Mucosa of stomach (tissue), 1 donor: ENCODE measurements at regions not wholly inside any gene's neighbourhood (a gene's known extent, or its start where the extent isn't known, plus 50 kb on each side); places are given as distances from the start of the nearest gene placed in this dataset.

Experiments used
- H3K27me3 ChIP-seq: one replicate; pipeline ENCODE4 v1.7.0; 2013; ENCODE audit warnings: mild to moderate bottlenecking, low read length; ENCODE audit not compliant: control insufficient read depth, insufficient read depth
- H3K36me3 ChIP-seq: one replicate; pipeline ENCODE4 v1.7.0; 2013; ENCODE audit warnings: low read length; ENCODE audit not compliant: control insufficient read depth, insufficient read depth
- H3K4me1 ChIP-seq: one replicate; pipeline ENCODE4 v1.7.0; 2013; ENCODE audit warnings: mild to moderate bottlenecking, low read length; ENCODE audit not compliant: control insufficient read depth, insufficient read depth
- H3K4me3 ChIP-seq: one replicate; pipeline ENCODE4 v1.7.0; 2013; ENCODE audit warnings: low read length
- H3K9ac ChIP-seq: one replicate; pipeline ENCODE4 v1.7.0; 2013; ENCODE audit warnings: mild to moderate bottlenecking, low read length, moderate library complexity
- H3K9me3 ChIP-seq: one replicate; pipeline ENCODE4 v1.7.0; 2013; ENCODE audit warnings: mild to moderate bottlenecking, low read length, moderate library complexity; ENCODE audit not compliant: control insufficient read depth
- donor health status: Pancreatic carcinoma.

GRCh38 chr18:22343613-22344012, 74.1 kb downstream of the CTAGE1 start:
- peaks cover 5% of the 10 kb centered on the region for H3K27me3 ChIP-seq
- H3K9ac ChIP-seq, result no peak overlapping the region
- H3K9me3 ChIP-seq, result no peaks in the 10 kb centered on the region
- H3K4me3 ChIP-seq, result no peak overlapping the region
- no peaks in the 10 kb centered on the region for H3K36me3 ChIP-seq
- H3K4me1 ChIP-seq, result peaks cover 45% of the 10 kb centered on the region

- H3K9me3 ChIP-seq, result no peaks in the 10 kb centered on the region
- H3K4me3 ChIP-seq, result no peak overlapping the region
- no peaks in the 10 kb centered on the region for H3K36me3 ChIP-seq
- no peaks in the 10 kb centered on the region for H3K27me3 ChIP-seq
- H3K9ac ChIP-seq, result no peak overlapping the region
- H3K4me1 ChIP-seq, result peaks cover 38% of the 10 kb centered on the region
These were observed 75.1 kb downstream of the CTAGE1 start for GRCh38 chr18:22342625-22343024.

GRCh38 chr18:22340331-22340730, 77.4 kb downstream of the CTAGE1 start:
- Histone ChIP-seq H3K27me3 (no peaks in the 10 kb centered on the region), H3K36me3 (no peaks in the 10 kb centered on the region), H3K4me1 (peaks cover 28% of the 10 kb centered on the region)

GRCh38 chr18:22339913-22340312, 77.8 kb downstream of the CTAGE1 start:
- Histone ChIP-seq H3K4me1 (peaks cover 25% of the 10 kb centered on the region), H3K36me3 (no peaks in the 10 kb centered on the region), H3K4me3 (no peak overlapping the region), H3K9ac (no peak overlapping the region), H3K9me3 (no peaks in the 10 kb centered on the region), H3K27me3 (no peaks in the 10 kb centered on the region)

More at GRCh38 chr18:22340331-22340730, 77.4 kb downstream of the CTAGE1 start:
- Histone ChIP-seq H3K9ac (no peak overlapping the region), H3K9me3 (no peaks in the 10 kb centered on the region), H3K4me3 (no peak overlapping the region)

- Histone ChIP-seq H3K4me1 (peaks cover 25% of the 10 kb centered on the region), H3K9me3 (no peaks in the 10 kb centered on the region), H3K27me3 (no peaks in the 10 kb centered on the region), H3K4me3 (no peak overlapping the region), H3K36me3 (no peaks in the 10 kb centered on the region), H3K9ac (no peak overlapping the region)
These were observed 79.9 kb downstream of the CTAGE1 start for GRCh38 chr18:22337833-22338232.

- no peak overlapping the region for H3K4me3 ChIP-seq
- H3K36me3 ChIP-seq, result no peaks in the 10 kb centered on the region
- peaks cover 24% of the 10 kb centered on the region for H3K4me1 ChIP-seq
- H3K9me3 ChIP-seq, result no peaks in the 10 kb centered on the region
- H3K9ac ChIP-seq, result no peak overlapping the region
- no peaks in the 10 kb centered on the region for H3K27me3 ChIP-seq
These were observed 80.4 kb downstream of the CTAGE1 start for GRCh38 chr18:22337306-22337705.

GRCh38 chr18:22336406-22336805, 81.3 kb downstream of the CTAGE1 start:
- Histone ChIP-seq H3K9me3 (no peaks in the 10 kb centered on the region), H3K36me3 (no peaks in the 10 kb centered on the region), H3K4me3 (no peak overlapping the region), H3K9ac (peak overlapping the region; percentile 82), H3K4me1 (peaks cover 20% of the 10 kb centered on the region), H3K27me3 (no peaks in the 10 kb centered on the region)

- peak overlapping the region; percentile 62 for H3K4me3 ChIP-seq
- no peaks in the 10 kb centered on the region for H3K36me3 ChIP-seq
- peaks cover 20% of the 10 kb centered on the region for H3K4me1 ChIP-seq
- H3K9ac ChIP-seq, result peak overlapping the region; percentile 82
- no peaks in the 10 kb centered on the region for H3K9me3 ChIP-seq
- H3K27me3 ChIP-seq, result no peaks in the 10 kb centered on the region
These were observed 82.0 kb downstream of the CTAGE1 start for GRCh38 chr18:22335731-22336198.

GRCh38 chr18:22334567-22334966, 83.1 kb downstream of the CTAGE1 start:
- H3K4me1 ChIP-seq, result peaks cover 14% of the 10 kb centered on the region
- no peaks in the 10 kb centered on the region for H3K9me3 ChIP-seq
- H3K9ac ChIP-seq, result no peak overlapping the region
- H3K27me3 ChIP-seq, result no peaks in the 10 kb centered on the region
- no peak overlapping the region for H3K4me3 ChIP-seq
- H3K36me3 ChIP-seq, result no peaks in the 10 kb centered on the region

- H3K9me3 ChIP-seq, result no peaks in the 10 kb centered on the region
- H3K4me1 ChIP-seq, result peaks cover 14% of the 10 kb centered on the region
- H3K4me3 ChIP-seq, result no peak overlapping the region
These were observed 85.1 kb downstream of the CTAGE1 start for GRCh38 chr18:22332590-22332989.

GRCh38 chr18:22330508-22330907, 87.2 kb downstream of the CTAGE1 start:
- H3K9me3 ChIP-seq, result no peaks in the 10 kb centered on the region

More at GRCh38 chr18:22332590-22332989, 85.1 kb downstream of the CTAGE1 start:
- H3K9ac ChIP-seq, result no peak overlapping the region
- no peaks in the 10 kb centered on the region for H3K27me3 ChIP-seq
- no peaks in the 10 kb centered on the region for H3K36me3 ChIP-seq

GRCh38 chr18:22325396-22325795, 92.3 kb downstream of the CTAGE1 start:
- Histone ChIP-seq H3K9me3 (no peaks in the 10 kb centered on the region), H3K9ac (no peak overlapping the region), H3K27me3 (no peaks in the 10 kb centered on the region), H3K4me3 (no peak overlapping the region), H3K4me1 (peaks cover 6% of the 10 kb centered on the region), H3K36me3 (no peaks in the 10 kb centered on the region)

More at GRCh38 chr18:22330508-22330907, 87.2 kb downstream of the CTAGE1 start:
- Histone ChIP-seq H3K4me1 (peaks cover 4% of the 10 kb centered on the region), H3K27me3 (no peaks in the 10 kb centered on the region), H3K36me3 (no peaks in the 10 kb centered on the region), H3K4me3 (no peak overlapping the region), H3K9ac (no peak overlapping the region)
